Lower leg skin (tissue), 3 donors: ENCODE measurements at regions not wholly inside any gene's neighbourhood (a gene's known extent, or its start where the extent isn't known, plus 50 kb on each side); places are given as distances from the start of the nearest gene placed in this dataset.

Experiments used
- POLR2A ChIP-seq, 2 donors: fragments of 450-650 bp; IDR thresholded peaks; one replicate each; pipeline ENCODE4 v1.6.1; 2016 to 2017; ENCODE audit warnings: antibody characterized with exemption in 2 of 2, mild to moderate bottlenecking in 1 of 2, moderate library complexity in 1 of 2
- TF ChIP-seq, protein P1 (sequence below), 3 donors: fragments of 450-650 bp; IDR thresholded peaks; one replicate each; pipeline ENCODE4 v1.5.1; 2016; ENCODE audit warnings: antibody characterized with exemption in 3 of 3, mild to moderate bottlenecking in 3 of 3, moderate library complexity in 2 of 3

DNA sequence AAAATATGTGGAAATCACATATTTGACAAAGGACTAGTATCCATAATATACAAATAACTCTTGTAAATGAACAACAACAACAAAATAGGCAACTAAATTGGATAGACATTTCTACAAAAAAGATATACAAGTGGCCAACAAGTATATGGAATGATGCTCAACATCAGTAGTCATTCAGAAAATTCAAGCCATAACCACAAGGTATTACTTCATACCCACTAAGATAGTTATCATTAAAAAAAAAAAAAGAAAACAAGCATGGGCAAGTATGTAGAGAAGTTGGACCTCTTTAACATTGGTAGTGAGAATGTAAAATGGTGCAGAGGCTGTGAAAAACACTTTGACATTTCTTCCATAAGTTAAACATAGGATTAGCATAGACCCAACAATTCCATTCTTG lies 80.8 kb downstream of the CYP26A1 start:
- no peak for TF ChIP-seq POLR2A (IDR thresholded peaks at IDR 0.05)
- TF ChIP-seq, protein P1, sequence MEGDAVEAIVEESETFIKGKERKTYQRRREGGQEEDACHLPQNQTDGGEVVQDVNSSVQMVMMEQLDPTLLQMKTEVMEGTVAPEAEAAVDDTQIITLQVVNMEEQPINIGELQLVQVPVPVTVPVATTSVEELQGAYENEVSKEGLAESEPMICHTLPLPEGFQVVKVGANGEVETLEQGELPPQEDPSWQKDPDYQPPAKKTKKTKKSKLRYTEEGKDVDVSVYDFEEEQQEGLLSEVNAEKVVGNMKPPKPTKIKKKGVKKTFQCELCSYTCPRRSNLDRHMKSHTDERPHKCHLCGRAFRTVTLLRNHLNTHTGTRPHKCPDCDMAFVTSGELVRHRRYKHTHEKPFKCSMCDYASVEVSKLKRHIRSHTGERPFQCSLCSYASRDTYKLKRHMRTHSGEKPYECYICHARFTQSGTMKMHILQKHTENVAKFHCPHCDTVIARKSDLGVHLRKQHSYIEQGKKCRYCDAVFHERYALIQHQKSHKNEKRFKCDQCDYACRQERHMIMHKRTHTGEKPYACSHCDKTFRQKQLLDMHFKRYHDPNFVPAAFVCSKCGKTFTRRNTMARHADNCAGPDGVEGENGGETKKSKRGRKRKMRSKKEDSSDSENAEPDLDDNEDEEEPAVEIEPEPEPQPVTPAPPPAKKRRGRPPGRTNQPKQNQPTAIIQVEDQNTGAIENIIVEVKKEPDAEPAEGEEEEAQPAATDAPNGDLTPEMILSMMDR (IDR thresholded peaks at IDR 0.05): no peak
